ENCODE measurements at regions not wholly inside any gene's neighbourhood (a gene's known extent, or its start where the extent isn't known, plus 50 kb on each side); places are given as distances from the start of the nearest gene placed in this dataset.
"Not testable (repeated sequence)": the region's sequence is repeated elsewhere in the genome, so short reads cannot be mapped to it uniquely, and the experiment has no call there.

DNA sequence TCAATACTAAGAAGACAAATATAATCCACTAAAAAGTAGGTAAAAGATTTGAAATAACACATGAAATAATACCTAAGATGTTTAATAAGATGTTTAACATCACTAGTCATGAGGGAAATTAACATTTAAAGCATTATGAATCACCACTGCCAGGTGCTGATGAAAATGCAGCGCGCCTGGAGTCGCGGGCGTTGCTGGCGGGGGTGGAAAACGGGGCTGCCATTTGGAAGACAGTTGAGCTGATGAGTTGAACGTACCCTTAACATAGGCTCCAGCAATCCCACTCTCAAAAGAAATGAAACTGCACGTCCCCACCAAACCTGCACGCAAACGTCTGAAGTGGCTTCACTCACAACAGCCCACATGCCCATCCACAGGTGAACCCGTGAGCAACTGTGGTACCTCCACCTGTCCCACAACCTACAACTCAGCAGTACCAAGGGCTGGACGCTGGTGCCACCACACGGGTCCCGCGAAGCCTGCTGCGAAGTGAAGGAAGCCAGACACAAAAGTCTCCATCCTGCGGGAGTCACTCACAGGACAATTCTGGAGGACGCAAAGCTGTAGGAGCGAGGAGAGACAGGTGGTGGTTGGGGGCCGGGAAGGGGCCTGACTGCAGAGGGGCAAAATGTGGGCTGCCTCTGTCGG is 189.3 kb downstream of the NPIPB11 start:
- not testable (repeated sequence) for DNase-seq

DNA sequence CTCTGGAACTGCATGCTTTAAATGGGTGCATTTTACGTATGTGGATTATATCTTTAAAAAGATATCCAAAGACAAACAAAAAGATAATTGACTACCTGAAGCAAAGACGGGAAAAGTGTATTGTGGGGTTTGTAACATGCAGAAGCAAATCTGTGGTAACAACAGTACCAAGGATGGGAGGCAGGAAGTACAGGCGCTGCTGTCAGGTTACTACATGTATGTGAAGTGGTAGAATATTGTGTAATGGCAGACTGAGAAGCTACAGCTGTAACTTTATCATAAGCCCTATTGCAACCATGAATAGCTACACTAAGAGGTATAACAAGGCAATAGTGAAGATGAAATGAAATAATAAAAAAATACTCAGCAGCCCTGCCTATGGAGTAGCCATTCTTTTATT is 192.7 kb downstream of the NPIPB11 start:
- not testable (repeated sequence) for DNase-seq

DNA sequence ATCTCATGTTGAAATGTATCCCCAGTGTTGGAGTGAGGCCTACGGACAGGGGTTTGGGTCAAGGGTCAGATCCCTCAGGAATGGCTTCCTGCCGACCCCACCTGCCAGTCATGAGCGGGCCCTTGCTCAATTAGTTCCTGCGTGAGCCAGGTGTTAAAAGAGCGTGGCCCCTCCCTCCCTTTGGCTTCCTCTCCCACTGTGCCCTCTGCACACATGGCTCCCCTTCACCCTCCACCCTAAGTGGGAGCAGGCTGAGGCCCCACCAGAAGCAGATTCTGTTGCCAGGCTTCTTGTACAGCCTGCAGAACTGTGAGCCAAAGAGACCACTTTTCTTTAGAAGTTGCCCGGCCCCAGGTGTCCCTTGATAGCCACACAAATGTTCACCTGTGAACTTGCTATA is 193.3 kb downstream of the NPIPB11 start:
- DNase-seq, result not testable (repeated sequence)

DNA sequence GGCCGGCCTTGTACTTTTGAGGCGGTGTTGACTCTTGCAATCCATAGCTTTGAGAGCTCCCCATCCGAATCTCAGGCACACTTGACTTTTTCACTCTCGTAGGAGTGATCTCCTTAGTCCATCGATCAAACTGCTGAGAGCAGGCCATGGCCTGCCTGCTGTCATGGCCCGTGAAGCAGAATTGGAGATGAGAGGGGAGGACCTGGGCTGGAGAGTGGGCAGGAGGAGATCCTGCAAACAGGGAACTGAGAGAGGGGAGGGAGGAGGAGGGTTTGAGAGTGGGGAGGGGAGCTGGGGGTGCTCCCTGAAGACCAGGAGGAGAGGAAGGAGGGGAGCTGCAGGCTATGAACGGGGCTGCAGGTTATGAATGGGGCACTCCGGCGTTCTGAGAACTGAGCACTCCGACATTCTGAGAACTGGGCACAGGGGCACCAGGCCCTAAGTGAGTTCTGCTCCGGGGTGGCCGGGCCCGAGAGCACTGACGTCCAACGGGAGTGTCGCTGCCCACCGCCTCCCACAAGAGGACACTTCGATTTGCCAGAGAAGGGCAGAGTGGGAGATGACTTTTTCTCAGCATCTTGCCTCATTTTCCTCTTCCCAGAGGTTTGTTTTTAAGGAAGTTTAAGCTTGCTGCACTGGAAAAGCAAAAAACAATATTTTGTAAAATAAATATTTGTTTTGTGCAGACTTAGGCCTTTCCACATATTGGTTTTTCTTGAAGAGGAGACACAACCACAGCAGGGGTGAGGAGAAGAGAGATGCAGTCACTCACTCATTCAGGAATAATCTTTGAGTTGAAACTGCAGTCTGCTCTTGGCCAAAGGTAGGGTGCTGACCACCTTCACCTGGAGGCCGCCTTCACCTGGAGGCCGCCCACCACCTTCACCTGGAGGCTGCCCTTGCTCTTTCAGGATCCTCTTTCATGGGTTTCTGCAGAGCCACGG is 194.2 kb downstream of the NPIPB11 start:
- DNase-seq, result not testable (repeated sequence)

DNA sequence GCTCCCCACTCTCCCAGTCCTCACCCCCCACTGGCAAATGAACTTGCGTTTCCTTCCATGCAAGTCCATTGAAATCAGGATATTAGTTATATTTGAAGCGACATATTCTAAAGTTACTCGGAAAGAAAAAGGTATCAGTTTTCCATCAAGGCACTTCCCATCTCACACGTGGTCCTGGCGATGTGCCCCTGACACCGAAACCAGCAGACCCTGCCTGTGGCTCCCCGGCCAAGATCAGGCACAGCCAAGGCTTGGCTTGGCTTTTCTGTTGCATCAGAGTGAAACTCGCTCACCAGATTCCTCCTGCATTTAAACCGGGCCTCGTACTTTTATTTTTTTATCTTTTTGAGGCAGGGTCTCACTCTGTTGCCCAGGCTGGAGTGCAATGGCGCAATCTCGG is 195.1 kb downstream of the NPIPB11 start:
- DNase-seq, result not testable (repeated sequence)

- DNase-seq, result not testable (repeated sequence)
Measured at GRCh38 chr16:29210299-29211150, 196.0 kb downstream of the NPIPB11 start.

DNA sequence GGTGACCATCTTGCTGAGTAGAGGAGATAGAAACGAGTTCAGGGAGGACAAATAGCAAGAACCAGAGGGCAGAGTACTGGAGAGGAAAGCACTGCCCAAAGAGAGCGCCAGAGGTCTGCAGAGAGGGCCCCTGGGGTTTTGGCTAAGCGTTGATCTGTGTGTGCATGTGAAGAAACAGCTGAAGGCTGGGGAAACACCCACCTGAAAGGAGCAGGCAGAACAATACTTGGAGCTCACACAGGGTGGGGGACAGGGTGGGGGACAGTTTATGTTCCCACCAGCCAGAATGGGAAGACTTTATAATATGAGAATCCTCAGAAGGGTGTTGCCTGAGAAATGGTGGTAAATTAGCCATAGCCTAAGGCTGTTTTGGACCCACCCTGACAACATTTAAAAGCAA is 200.4 kb downstream of the NPIPB11 start:
- not testable (repeated sequence) for DNase-seq

DNA sequence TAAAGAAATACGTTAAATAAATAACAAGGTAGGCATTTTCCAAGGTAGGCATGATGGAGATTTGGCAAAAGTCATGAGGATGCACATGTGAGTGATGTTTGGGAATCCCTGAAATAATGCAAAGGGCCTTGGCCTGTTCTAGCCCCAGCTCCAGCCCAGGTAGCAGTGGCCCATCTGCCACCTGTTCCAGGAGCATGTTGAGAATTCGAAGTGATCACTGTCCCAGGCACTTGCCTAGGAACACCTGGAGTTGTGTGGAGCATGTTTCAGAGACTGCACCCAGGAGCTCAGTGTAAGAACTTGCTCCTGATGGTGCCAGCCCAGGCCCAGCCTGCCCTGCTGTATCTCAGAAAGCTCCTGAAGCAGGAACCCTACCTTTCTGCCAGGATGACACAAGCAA is 201.4 kb downstream of the NPIPB11 start:
- not testable (repeated sequence) for DNase-seq

DNA sequence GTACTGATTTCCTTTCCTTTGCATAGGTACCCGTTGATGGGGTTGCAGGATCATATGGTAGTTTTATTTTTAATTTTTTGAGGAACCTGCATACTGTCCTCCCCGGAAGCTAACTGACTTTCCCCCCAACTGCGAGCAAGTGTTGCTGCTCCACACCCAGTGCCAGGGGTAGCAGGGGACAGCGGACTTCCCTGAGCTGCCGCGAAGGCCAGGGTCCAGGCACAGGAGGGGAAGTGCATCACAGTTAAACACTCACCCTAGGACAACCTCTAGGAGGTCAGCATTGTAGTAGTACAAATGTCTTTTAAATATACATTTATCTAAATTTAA is 201.7 kb downstream of the NPIPB11 start:
- DNase-seq, result no peak

DNA sequence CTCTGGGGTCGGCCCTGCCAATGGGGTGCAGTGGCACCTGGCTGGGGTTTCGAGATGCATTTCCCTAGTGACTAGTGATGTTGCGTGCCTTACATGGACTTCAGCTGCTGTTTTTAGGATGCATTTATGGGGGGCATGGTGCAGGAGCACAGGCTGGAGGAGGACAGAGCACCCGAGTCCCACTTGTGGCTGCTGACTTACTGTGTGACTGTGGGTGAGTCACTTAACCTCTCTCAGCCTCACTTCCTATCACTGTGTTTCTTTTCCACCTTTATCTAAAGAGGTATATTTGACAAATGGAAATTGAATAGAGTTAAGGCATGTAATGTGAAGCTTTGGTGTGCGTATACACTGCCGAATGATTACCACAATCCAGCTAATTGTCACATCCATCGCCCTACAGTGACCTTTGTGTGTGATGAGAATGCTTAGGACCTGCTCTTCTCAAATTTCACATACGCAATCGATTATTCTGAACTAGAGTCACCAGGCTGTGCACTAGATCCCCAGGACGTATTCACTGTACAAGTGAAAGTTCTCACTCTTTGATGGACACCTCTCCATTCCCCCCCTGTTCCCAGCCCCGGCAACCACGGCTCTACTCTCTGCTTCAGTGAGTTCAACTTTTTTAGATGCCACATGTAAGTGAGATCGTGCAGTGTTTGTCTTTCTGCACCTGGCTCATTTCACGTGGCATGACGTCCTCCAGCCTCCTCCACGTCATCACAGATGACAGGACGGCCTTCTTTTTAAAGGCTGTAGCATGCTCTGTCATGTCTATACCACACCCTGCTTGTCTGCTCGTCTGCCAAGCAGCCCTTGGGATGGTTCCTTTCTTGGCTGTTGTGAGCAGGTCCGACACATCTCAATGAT is 202.3 kb downstream of the NPIPB11 start:
- DNase-seq, result peak; percentile 20

GRCh38 chr16:29203046-29203932 is 203.2 kb downstream of the NPIPB11 start:
- peak; percentile 33 for DNase-seq

GRCh38 chr16:29202642-29203041 is 203.9 kb downstream of the NPIPB11 start:
- peak; percentile 95 for DNase-seq

GRCh38 chr16:29202025-29202632 is 204.4 kb downstream of the NPIPB11 start:
- not testable (repeated sequence) for DNase-seq

GRCh38 chr16:29201296-29202024 is 205.1 kb downstream of the NPIPB11 start:
- DNase-seq, result peak; percentile 11

DNA sequence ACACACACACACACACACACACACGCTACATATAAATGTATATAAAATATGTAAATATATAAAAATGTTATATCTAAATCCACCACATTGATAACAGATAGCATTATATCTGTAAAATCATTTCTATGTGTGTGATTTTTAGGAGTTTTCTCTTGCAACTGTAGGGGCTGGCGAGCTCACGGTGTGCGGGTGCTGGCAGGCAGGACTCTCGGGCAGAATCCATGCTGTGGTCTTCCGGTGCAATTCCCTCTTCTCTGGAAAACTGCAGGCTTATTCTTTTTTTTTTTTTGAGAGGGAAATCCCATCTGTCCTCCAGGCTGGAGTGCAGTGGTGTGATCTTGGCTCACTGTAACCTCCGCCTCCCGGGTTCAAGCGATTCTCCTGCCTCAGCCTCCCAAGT is 205.8 kb downstream of the NPIPB11 start:
- not testable (repeated sequence) for DNase-seq

GRCh38 chr16:29200135-29200601 is 206.3 kb downstream of the NPIPB11 start:
- not testable (repeated sequence) for DNase-seq

DNA sequence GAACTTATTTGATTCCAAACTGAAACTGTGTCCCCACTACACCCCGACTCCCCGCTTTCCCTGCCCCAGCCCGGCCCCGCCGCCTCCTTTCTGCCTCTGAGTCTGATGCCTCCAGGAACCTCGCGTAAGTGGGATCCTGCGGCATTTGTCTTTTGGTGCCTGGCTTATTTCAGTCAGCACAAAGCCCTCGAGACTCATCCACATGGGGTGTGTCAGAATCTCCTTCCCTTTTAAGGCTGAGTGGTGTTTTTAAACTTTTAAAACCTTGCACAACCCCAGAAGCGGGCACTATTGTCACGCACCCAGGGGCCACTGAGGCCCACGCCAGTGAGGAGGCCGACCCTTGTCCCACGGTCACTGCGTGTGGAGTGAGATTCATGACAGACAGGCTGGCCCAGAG is 206.9 kb downstream of the NPIPB11 start:
- not testable (repeated sequence) for DNase-seq

GRCh38 chr16:29198731-29199521 is 207.6 kb downstream of the NPIPB11 start:
- no peak for DNase-seq

GRCh38 chr16:29198231-29198630 is 208.3 kb downstream of the NPIPB11 start:
- no peak for DNase-seq
